Activated T-cell treated with anti-CD3 and anti-CD28 coated beads, Interleukin-2, amount 50 U/mL, for 4 hours (primary cell): ENCODE measurements at regions not wholly inside any gene's neighbourhood (a gene's known extent, or its start where the extent isn't known, plus 50 kb on each side); places are given as distances from the start of the nearest gene placed in this dataset.

Experiments used
- ATAC-seq, 2 donors: fragments of 200-7000 bp; cut with Tn5 transposase; one replicate each; pipeline ENCODE4 v1.10.0; 2021
- DNase-seq: peaks from one replicate; pipeline ENCODE4 v3.0.0-alpha.2; 2020
- H3K27me3 Mint-ChIP-seq: one replicate; pipeline ENCODE4 v1.8.0; 2021; ENCODE audit warnings: low read depth, mixed read lengths
- H3K36me3 Mint-ChIP-seq: one replicate; pipeline ENCODE4 v1.8.0; 2022; ENCODE audit warnings: mixed read lengths; ENCODE audit not compliant: insufficient read depth
- H3K4me1 Mint-ChIP-seq: one replicate; pipeline ENCODE4 v1.8.0; 2021; ENCODE audit warnings: low read depth, mixed read lengths
- H3K4me3 Mint-ChIP-seq: one replicate; pipeline ENCODE4 v1.8.0; 2021; ENCODE audit warnings: mild to moderate bottlenecking, moderate library complexity, mixed read lengths
- H3K9me3 Mint-ChIP-seq: one replicate; pipeline ENCODE4 v1.8.0; 2021; ENCODE audit warnings: mixed read lengths

- Mint-ChIP-seq H3K27me3 (peaks cover 10% of the 10 kb centered on the region), H3K36me3 (no peaks in the 10 kb centered on the region), H3K4me3 (no peak overlapping the region), H3K4me1 (no peaks in the 10 kb centered on the region), H3K9me3 (no peaks in the 10 kb centered on the region)
- ATAC-seq: no peak
- no peak for DNase-seq
These were observed 55.6 kb upstream of the RGS7 start for GRCh38 chr1:241412646-241413045.

- H3K4me3 Mint-ChIP-seq: no peak overlapping the region
These were observed 54.9 kb upstream of the RGS7 start for GRCh38 chr1:241411776-241412338.

GRCh38 chr1:241411056-241411775, 54.2 kb upstream of the RGS7 start:
- no peak for DNase-seq
- no peaks in the 10 kb centered on the region for H3K36me3 Mint-ChIP-seq
- H3K4me1 Mint-ChIP-seq: no peaks in the 10 kb centered on the region
- ATAC-seq: no peak
- peaks cover 12% of the 10 kb centered on the region for H3K27me3 Mint-ChIP-seq
- no peak overlapping the region for H3K4me3 Mint-ChIP-seq
- H3K9me3 Mint-ChIP-seq: no peaks in the 10 kb centered on the region

More at GRCh38 chr1:241411776-241412338, 54.9 kb upstream of the RGS7 start:
- DNase-seq: no peak
- no peaks in the 10 kb centered on the region for H3K4me1 Mint-ChIP-seq
- H3K9me3 Mint-ChIP-seq: no peaks in the 10 kb centered on the region
- no peaks in the 10 kb centered on the region for H3K36me3 Mint-ChIP-seq
- H3K27me3 Mint-ChIP-seq: peaks cover 10% of the 10 kb centered on the region
- no peak for ATAC-seq

GRCh38 chr1:241408170-241408569, 51.2 kb upstream of the RGS7 start:
- Mint-ChIP-seq H3K4me1 (no peaks in the 10 kb centered on the region), H3K4me3 (no peak overlapping the region), H3K36me3 (no peaks in the 10 kb centered on the region), H3K27me3 (peaks cover 6% of the 10 kb centered on the region), H3K9me3 (no peaks in the 10 kb centered on the region)
- DNase-seq (no peak), ATAC-seq (no peak)
